ENCODE measurements at regions not wholly inside any gene's neighbourhood (a gene's known extent, or its start where the extent isn't known, plus 50 kb on each side); places are given as distances from the start of the nearest gene placed in this dataset.

- DNase-seq, result no peak
- no peaks in the 10 kb centered on the region for H3K36me3 ChIP-seq
- H3K4me3 ChIP-seq, result no peak overlapping the region
- H3K27ac ChIP-seq, result no peak overlapping the region
- no peaks in the 10 kb centered on the region for H3K9me3 ChIP-seq
- H3K4me1 ChIP-seq, result no peaks in the 10 kb centered on the region
- intact Hi-C loops (cut with DNase I), result no loop called here
- 89 to 91% methylated on average over 12 of the region's 12 CpGs for WGBS, 2 donors
- no peak for TF ChIP-seq CTCF (IDR thresholded peaks at IDR 0.05)
- TF ChIP-seq POLR2AphosphoS5 (IDR thresholded peaks at IDR 0.05), result no peak
- no peak for TF ChIP-seq EP300 (IDR thresholded peaks at IDR 0.05)
- no peak for TF ChIP-seq POLR2A (IDR thresholded peaks at IDR 0.05)
- H3K27me3 ChIP-seq, result no peaks in the 10 kb centered on the region
These were observed 172.7 kb downstream of the MRPL14 start for GRCh38 chr6:43954311-43955131.

- no peak for DNase-seq
- Histone ChIP-seq H3K4me1 (no peaks in the 10 kb centered on the region), H3K4me3 (no peak overlapping the region), H3K9me3 (no peaks in the 10 kb centered on the region), H3K27me3 (no peaks in the 10 kb centered on the region), H3K27ac (no peak overlapping the region), H3K36me3 (no peaks in the 10 kb centered on the region)
- 54 to 77% methylated on average over 8 of the region's 8 CpGs for WGBS, 2 donors
- intact Hi-C loops (cut with DNase I), result no loop called here
- TF ChIP-seq POLR2A (IDR thresholded peaks at IDR 0.05), result no peak
- no peak for TF ChIP-seq POLR2AphosphoS5 (IDR thresholded peaks at IDR 0.05)
- TF ChIP-seq CTCF (IDR thresholded peaks at IDR 0.05), result no peak
- TF ChIP-seq EP300 (IDR thresholded peaks at IDR 0.05), result no peak
These were observed 173.4 kb downstream of the MRPL14 start for GRCh38 chr6:43953794-43954310.

GRCh38 chr6:43953256-43953655 is 174.0 kb downstream of the MRPL14 start:
- 83 to 87% methylated on average over 2 of the region's 2 CpGs for WGBS, 2 donors
- H3K4me1 ChIP-seq, result no peaks in the 10 kb centered on the region
- intact Hi-C loops (cut with DNase I), result no loop called here
- no peak for TF ChIP-seq POLR2AphosphoS5 (IDR thresholded peaks at IDR 0.05)
- TF ChIP-seq EP300 (IDR thresholded peaks at IDR 0.05), result no peak
- no peak for TF ChIP-seq POLR2A (IDR thresholded peaks at IDR 0.05)
- TF ChIP-seq CTCF (IDR thresholded peaks at IDR 0.05), result no peak
- H3K4me3 ChIP-seq, result no peak overlapping the region
- no peaks in the 10 kb centered on the region for H3K36me3 ChIP-seq
- no peak overlapping the region for H3K27ac ChIP-seq
- no peaks in the 10 kb centered on the region for H3K27me3 ChIP-seq
- no peak for DNase-seq
- no peaks in the 10 kb centered on the region for H3K9me3 ChIP-seq

GRCh38 chr6:43952746-43953145 is 174.5 kb downstream of the MRPL14 start:
- H3K4me1 ChIP-seq, result no peaks in the 10 kb centered on the region
- no peak overlapping the region for H3K4me3 ChIP-seq
- intact Hi-C loops (cut with DNase I), result no loop called here
- H3K27ac ChIP-seq, result no peak overlapping the region
- no peak for TF ChIP-seq POLR2AphosphoS5 (IDR thresholded peaks at IDR 0.05)
- no peak for TF ChIP-seq EP300 (IDR thresholded peaks at IDR 0.05)
- no peak for TF ChIP-seq CTCF (IDR thresholded peaks at IDR 0.05)
- TF ChIP-seq POLR2A (IDR thresholded peaks at IDR 0.05), result no peak
- DNase-seq, result no peak
- no peaks in the 10 kb centered on the region for H3K36me3 ChIP-seq
- H3K9me3 ChIP-seq, result no peaks in the 10 kb centered on the region
- no peaks in the 10 kb centered on the region for H3K27me3 ChIP-seq
- WGBS, 2 donors, result 83% methylated on average over 1 of the region's 1 CpG

Data from sigmoid colon (tissue), 6 donors.